GM12878 (cell line): ENCODE measurements at regions not wholly inside any gene's neighbourhood (a gene's known extent, or its start where the extent isn't known, plus 50 kb on each side); places are given as distances from the start of the nearest gene placed in this dataset.

ENCODE experiments used
- ATAC-seq: fragments of 200-7000 bp; cut with Tn5 transposase; 3 replicates; pipeline ENCODE4 v1.9.1; 2020; ENCODE audit warnings: mild to moderate bottlenecking, moderate library complexity
- BruUV-seq: library from RNA; stranded (reverse); fragments of 400-500 nt; replicated peaks from 2 replicates; lab custom pipeline; 2021; lab: Mats Ljungman, UMichigan
- CTCF ChIA-PET: fragments of 300-600 bp; sonication (Branson Sonifier 250); formaldehyde crosslinking; extraction: SDS; loops from one replicate; lab custom pipeline; 2021; ENCODE audit warnings: inconsistent platforms; lab: Yijun Ruan, JAX
- POLR2A ChIA-PET: fragments of 350-600 bp; formaldehyde crosslinking; extraction: SDS; loops from one replicate; lab custom pipeline; 2021; ENCODE audit warnings: inconsistent platforms; lab: Charles Lee
- RAD21 ChIA-PET: fragments of 300-600 bp; sonication (Branson Sonifier 250); formaldehyde crosslinking; loops from one replicate; lab custom pipeline; 2023; ENCODE audit warnings: antibody characterized with exemption; ENCODE audit not compliant: unreplicated experiment; lab: Charles Lee
- SMC1A ChIA-PET: fragments of 300-600 bp; sonication (Branson Sonifier 250); formaldehyde crosslinking; loops from one replicate; lab custom pipeline; 2023; ENCODE audit not compliant: unreplicated experiment, uncharacterized antibody; lab: Charles Lee
- DNase-seq: peaks from one replicate; pipeline ENCODE4 v3.0.0-alpha.2; 2011; ENCODE audit warnings: low read depth, low spot score
- FAIRE-seq: peaks from 3 replicates; lab custom pipeline; 2011; peaks lifted over from hg19 to GRCh38; lab: Jason Lieb, UNC
- H2AFZ ChIP-seq: 2 replicates; pipeline ENCODE4 v1.6.0; 2011; ENCODE audit warnings: low read depth, low read length, control low read depth; ENCODE audit not compliant: control insufficient read depth
- H3K27ac ChIP-seq: 2 replicates; pipeline ENCODE4 v1.5.1; 2011; ENCODE audit warnings: control low read depth; ENCODE audit not compliant: control insufficient read depth, insufficient read depth
- H3K27me3 ChIP-seq, 2 experiments: replicated peaks in 1 of 2; 2 replicates each; pipeline versions ENCODE4 v1.6.0 to v1.6.1; 2011; ENCODE audit warnings: low read length in 1 of 2; ENCODE audit not compliant: control insufficient read depth in 2 of 2, insufficient read depth in 2 of 2
- H3K36me3 ChIP-seq, 2 experiments: 2 replicates each; pipeline ENCODE4 v1.5.1; 2011; ENCODE audit warnings: low read length in 1 of 2; ENCODE audit not compliant: control insufficient read depth in 2 of 2, insufficient read depth in 2 of 2
- H3K4me1 ChIP-seq: 2 replicates; pipeline ENCODE4 v1.6.1; 2011; ENCODE audit warnings: mild to moderate bottlenecking, low read length, moderate library complexity, mixed read lengths; ENCODE audit not compliant: control insufficient read depth, insufficient read depth
- H3K4me2 ChIP-seq: 2 replicates; pipeline ENCODE4 v1.6.0; 2011; ENCODE audit warnings: control low read depth; ENCODE audit not compliant: control insufficient read depth, insufficient read depth
- H3K4me3 ChIP-seq: fragments of 200-600 bp; sonication (generic); 2 replicates; pipeline ENCODE4 v1.5.1; 2016
- H3K79me2 ChIP-seq: 2 replicates; pipeline ENCODE4 v1.6.0; 2011; ENCODE audit warnings: low read length; ENCODE audit not compliant: control insufficient read depth, insufficient read depth
- H3K9ac ChIP-seq: 2 replicates; pipeline ENCODE4 v1.8.0; 2011; ENCODE audit warnings: low read length, control low read depth, mixed read lengths; ENCODE audit not compliant: control insufficient read depth, insufficient read depth
- H3K9me3 ChIP-seq: replicated peaks from 3 replicates; pipeline ENCODE4 v1.5.1; 2011; ENCODE audit warnings: mild to moderate bottlenecking, low read length; ENCODE audit not compliant: control insufficient read depth, insufficient read depth
- H4K20me1 ChIP-seq: 2 replicates; pipeline ENCODE4 v1.6.0; 2011; ENCODE audit not compliant: control insufficient read depth, insufficient read depth
- CBFB ChIP-seq: IDR thresholded peaks from 2 replicates; pipeline ENCODE4 v1.6.1; 2016; ENCODE audit warnings: antibody characterized with exemption, low read depth
- CEBPZ ChIP-seq: fragments of 150-350 bp; IDR thresholded peaks from 2 replicates; pipeline ENCODE4 v1.6.1; 2016; ENCODE audit warnings: low read depth, low read length
- E2F4 ChIP-seq: IDR thresholded peaks from 2 replicates; pipeline ENCODE4 v1.6.1; 2012; ENCODE audit warnings: low read depth, low read length, improper control_type of control experiment
- HDAC2 ChIP-seq: fragments of 200-600 bp; sonication (generic); IDR thresholded peaks from 2 replicates; pipeline ENCODE4 v1.6.1; 2017
- HDAC6 ChIP-seq: fragments of 200-600 bp; sonication (generic); IDR thresholded peaks from one replicate; pipeline ENCODE4 v1.8.0; 2017; ENCODE audit warnings: antibody characterized with exemption; ENCODE audit not compliant: unreplicated experiment
- MAX ChIP-seq: IDR thresholded peaks from 2 replicates; pipeline ENCODE4 v1.6.1; 2012; ENCODE audit warnings: low read depth, low read length, improper control_type of control experiment
- MXI1 ChIP-seq: fragments of 150-350 bp; IDR thresholded peaks from 2 replicates; pipeline ENCODE4 v1.6.1; 2011; ENCODE audit warnings: low read depth, mild to moderate bottlenecking, inconsistent platforms, low read length, improper control_type of control experiment
- POLR2AphosphoS5 ChIP-seq: IDR thresholded peaks from 2 replicates; pipeline ENCODE4 v1.6.1; 2011; ENCODE audit warnings: mild to moderate bottlenecking, low read length, inconsistent platforms
- RCOR1 ChIP-seq: conservative IDR thresholded peaks from 2 replicates; pipeline ENCODE4 v1.6.1; 2012; ENCODE audit warnings: low read depth, low read length, improper control_type of control experiment
- RELA ChIP-seq: fragments of 450-650 bp; IDR thresholded peaks from 2 replicates; pipeline ENCODE4 v1.8.0; 2014; ENCODE audit warnings: borderline replicate concordance; ENCODE audit not compliant: partially characterized antibody
- SMARCA5 ChIP-seq: fragments of 450-650 bp; IDR thresholded peaks from 2 replicates; pipeline ENCODE4 v1.6.1; 2017; ENCODE audit warnings: mild to moderate bottlenecking
- STAT3 ChIP-seq: IDR thresholded peaks from 2 replicates; pipeline ENCODE4 v1.6.1; 2011; ENCODE audit warnings: low read depth, low read length, improper control_type of control experiment
- USF1 ChIP-seq: IDR thresholded peaks from 2 replicates; pipeline ENCODE4 v1.6.1; 2011; ENCODE audit warnings: borderline replicate concordance, low read depth, mild to moderate bottlenecking, moderate library complexity, mixed read lengths, low read length; ENCODE audit not compliant: insufficient read depth; ENCODE audit errors: extremely low read length
- YBX1 ChIP-seq: fragments of 450-650 bp; IDR thresholded peaks from 2 replicates; pipeline ENCODE4 v1.6.1; 2016; ENCODE audit warnings: antibody characterized with exemption
- ZNF217 ChIP-seq: fragments of 450-650 bp; IDR thresholded peaks from 2 replicates; pipeline ENCODE4 v1.6.1; 2017; ENCODE audit warnings: antibody characterized with exemption, mild to moderate bottlenecking
- ZZZ3 ChIP-seq: IDR thresholded peaks from 2 replicates; pipeline ENCODE4 v1.6.1; 2011; ENCODE audit warnings: low read depth; ENCODE audit not compliant: control insufficient read depth, insufficient read length
- WGBS: methylation state at CpG from one replicate; pipeline ENCODE4 v1.1.6; 2016; ENCODE audit warnings: low lambda C conversion rate; ENCODE audit not compliant: insufficient replicate concordance, insufficient coverage; ENCODE audit errors: missing lambda C conversion rate; 5-methylcytosine and 5-hydroxymethylcytosine counted together
- in situ Hi-C: fragments of 300-500 bp; cut with MboI; formaldehyde crosslinking; loops from 9 replicates; pipeline ENCODE4 v1.14.3; 2018; ENCODE audit warnings: mixed read lengths
- intact Hi-C: fragments of 100-400 bp; cut with micrococcal nuclease; formaldehyde crosslinking; loops from one replicate; pipeline ENCODE4 v1.14.2; 2022; ENCODE audit not compliant: unreplicated experiment

GRCh38 chr16:49108611-49109010 lies 173.0 kb downstream of the CBLN1 start:
- ChIA-PET SMC1A (no interaction called here), RAD21 (interaction anchor here (0.6 kb wide), 1 partner anchor 436 kb away, joined by 3 read pairs; no protein-coding TSS in a partner anchor), POLR2A (no interaction called here), CTCF (no interaction called here)
- Histone ChIP-seq H3K4me3 (no peak overlapping the region), H3K27ac (no peak overlapping the region), H3K27me3 (no peaks in the 10 kb centered on the region), H3K4me1 (no peaks in the 10 kb centered on the region), H3K36me3 (no peaks in the 10 kb centered on the region), H2AFZ (no peak overlapping the region), H4K20me1 (no peaks in the 10 kb centered on the region), H3K9me3 (no peaks in the 10 kb centered on the region), H3K4me2 (no peak overlapping the region), H3K79me2 (no peaks in the 10 kb centered on the region), H3K9ac (no peak overlapping the region)
- no peak for TF ChIP-seq USF1
- TF ChIP-seq POLR2AphosphoS5, result no peak
- TF ChIP-seq MXI1, result no peak
- TF ChIP-seq RELA, result no peak
- TF ChIP-seq HDAC2, result no peak
- no peak for TF ChIP-seq SMARCA5
- TF ChIP-seq ZNF217, result no peak
- TF ChIP-seq ZZZ3, result no peak
- no peak for TF ChIP-seq CEBPZ
- TF ChIP-seq E2F4, result no peak
- no peak for TF ChIP-seq HDAC6
- no peak for TF ChIP-seq MAX
- no peak for TF ChIP-seq CBFB
- no peak for TF ChIP-seq YBX1
- no peak for TF ChIP-seq RCOR1
- TF ChIP-seq STAT3, result no peak
- no peak for DNase-seq
- BruUV-seq, result no TSS peak
- 34% methylated on average over 3 of the region's 3 CpGs for WGBS
- in situ Hi-C loops, result no loop called here
- no peak for ATAC-seq
- intact Hi-C loops, result no loop called here
- no peak for FAIRE-seq
